ENCODE measurements at regions not wholly inside any gene's neighbourhood (a gene's known extent, or its start where the extent isn't known, plus 50 kb on each side); places are given as distances from the start of the nearest gene placed in this dataset.

GRCh38 chr6:164294047-164294784, 879.7 kb downstream of the QKI start:
- no peak for TF ChIP-seq SIN3A (IDR thresholded peaks at IDR 0.05; ENCODE audit: low read depth)
- TF ChIP-seq POLR2A (IDR thresholded peaks at IDR 0.05; ENCODE audit: borderline replicate concordance, extremely low read depth, insufficient read depth, insufficient read length): no peak
- TF ChIP-seq RAD21 (IDR thresholded peaks at IDR 0.05; ENCODE audit: low read depth): no peak
- TF ChIP-seq CTCF (IDR thresholded peaks at IDR 0.05 in 2 of 3, conservative IDR thresholded peaks at IDR 0.05 in 1 of 3; ENCODE audit: borderline replicate concordance in 1 of 3, insufficient read depth in 1 of 3, low read depth in 2 of 3, low read length in 2 of 3): no peak
- no peak for TF ChIP-seq ZNF274 (IDR thresholded peaks at IDR 0.05; ENCODE audit: low read depth, low read length)
- TF ChIP-seq ELF1 (IDR thresholded peaks at IDR 0.05; ENCODE audit: borderline replicate concordance, low read depth): no peak
- no peak for TF ChIP-seq REST (IDR thresholded peaks at IDR 0.05; ENCODE audit: low read depth)
- no peak for TF ChIP-seq ZFX (IDR thresholded peaks at IDR 0.05)
- TF ChIP-seq YY1 (IDR thresholded peaks at IDR 0.05; ENCODE audit: extremely low read depth, insufficient replicate concordance, low read depth, low read length): no peak
- no peak for TF ChIP-seq EZH2 (IDR thresholded peaks at IDR 0.05)
